ENCODE measurements at regions not wholly inside any gene's neighbourhood (a gene's known extent, or its start where the extent isn't known, plus 50 kb on each side); places are given as distances from the start of the nearest gene placed in this dataset.

DNA sequence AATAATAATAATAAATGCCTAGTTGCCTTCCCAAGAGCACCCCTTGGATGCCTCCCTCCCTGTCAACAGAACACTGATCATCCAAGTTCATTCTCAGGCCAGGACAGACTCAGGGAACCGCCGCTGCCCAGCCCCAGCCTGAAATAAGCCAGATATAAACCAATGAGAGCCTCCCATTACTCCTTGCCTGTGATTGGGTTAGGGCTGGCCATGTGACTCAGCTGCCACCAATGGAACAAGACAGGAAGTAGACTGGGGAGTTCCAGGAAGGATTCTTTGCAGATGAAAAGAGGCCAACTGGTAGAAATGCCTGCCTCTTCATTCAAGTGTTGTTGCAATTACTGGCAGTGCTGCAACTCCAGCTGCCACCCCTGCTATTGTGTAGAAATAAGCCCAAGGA, 146.4 kb upstream of the TIAM1 start:
- H3K4me3 ChIP-seq (ENCODE audit: control insufficient read depth, low read depth, low read length), result no peak overlapping the region
- TF ChIP-seq, protein P1, sequence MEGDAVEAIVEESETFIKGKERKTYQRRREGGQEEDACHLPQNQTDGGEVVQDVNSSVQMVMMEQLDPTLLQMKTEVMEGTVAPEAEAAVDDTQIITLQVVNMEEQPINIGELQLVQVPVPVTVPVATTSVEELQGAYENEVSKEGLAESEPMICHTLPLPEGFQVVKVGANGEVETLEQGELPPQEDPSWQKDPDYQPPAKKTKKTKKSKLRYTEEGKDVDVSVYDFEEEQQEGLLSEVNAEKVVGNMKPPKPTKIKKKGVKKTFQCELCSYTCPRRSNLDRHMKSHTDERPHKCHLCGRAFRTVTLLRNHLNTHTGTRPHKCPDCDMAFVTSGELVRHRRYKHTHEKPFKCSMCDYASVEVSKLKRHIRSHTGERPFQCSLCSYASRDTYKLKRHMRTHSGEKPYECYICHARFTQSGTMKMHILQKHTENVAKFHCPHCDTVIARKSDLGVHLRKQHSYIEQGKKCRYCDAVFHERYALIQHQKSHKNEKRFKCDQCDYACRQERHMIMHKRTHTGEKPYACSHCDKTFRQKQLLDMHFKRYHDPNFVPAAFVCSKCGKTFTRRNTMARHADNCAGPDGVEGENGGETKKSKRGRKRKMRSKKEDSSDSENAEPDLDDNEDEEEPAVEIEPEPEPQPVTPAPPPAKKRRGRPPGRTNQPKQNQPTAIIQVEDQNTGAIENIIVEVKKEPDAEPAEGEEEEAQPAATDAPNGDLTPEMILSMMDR (conservative IDR thresholded peaks at IDR 0.05; ENCODE audit: control insufficient read depth, insufficient read depth, low read depth, low read length), result no peak
- DNase-seq (ENCODE audit: low read depth), result no peak

DNA sequence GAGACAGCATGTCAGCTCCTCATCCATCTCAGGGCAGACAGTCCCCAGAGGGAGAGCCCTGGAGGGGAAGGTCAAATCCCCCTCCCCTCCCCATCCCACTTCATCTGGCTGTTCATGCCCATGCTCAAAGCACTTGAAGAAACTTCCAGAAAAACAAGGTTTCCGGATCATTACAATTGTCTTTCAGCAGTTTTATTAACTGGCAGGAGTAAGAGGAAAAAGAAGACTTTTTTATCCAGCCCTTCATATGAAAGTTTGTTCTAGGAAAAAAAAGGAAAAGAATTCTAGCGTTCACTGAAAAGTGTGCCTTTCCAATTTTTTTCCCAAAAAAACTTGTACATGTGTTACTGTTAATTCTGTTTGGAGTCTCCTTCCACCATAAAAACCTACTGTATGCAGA, 145.7 kb upstream of the TIAM1 start:
- TF ChIP-seq, protein P1 (conservative IDR thresholded peaks at IDR 0.05; ENCODE audit: control insufficient read depth, insufficient read depth, low read depth, low read length), result no peak
- DNase-seq (ENCODE audit: low read depth), result no peak
- H3K4me3 ChIP-seq (ENCODE audit: control insufficient read depth, low read depth, low read length), result no peak overlapping the region

DNA sequence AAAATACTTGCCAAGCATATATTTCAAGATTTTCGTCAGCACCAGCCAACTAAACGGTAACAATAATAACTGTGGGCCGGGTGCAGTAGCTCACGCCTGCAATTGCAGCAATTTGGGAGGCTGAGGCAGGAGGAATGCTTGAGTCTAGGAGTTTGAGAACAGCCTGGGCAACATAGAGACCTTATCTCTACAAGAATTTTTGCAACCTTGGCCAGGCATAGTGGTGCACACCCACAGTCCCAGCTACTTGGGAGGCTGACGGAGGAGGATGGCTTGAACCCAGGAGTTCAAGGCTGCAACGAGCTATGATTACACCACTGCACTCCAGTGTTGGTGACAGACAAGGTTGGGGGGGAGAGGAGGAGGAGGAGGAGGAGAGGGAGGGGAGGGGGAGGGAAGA, 145.0 kb upstream of the TIAM1 start:
- TF ChIP-seq, protein P1 (conservative IDR thresholded peaks at IDR 0.05; ENCODE audit: control insufficient read depth, insufficient read depth, low read depth, low read length), result no peak
- DNase-seq (ENCODE audit: low read depth), result no peak
- no peak overlapping the region for H3K4me3 ChIP-seq (ENCODE audit: control insufficient read depth, low read depth, low read length)

DNA sequence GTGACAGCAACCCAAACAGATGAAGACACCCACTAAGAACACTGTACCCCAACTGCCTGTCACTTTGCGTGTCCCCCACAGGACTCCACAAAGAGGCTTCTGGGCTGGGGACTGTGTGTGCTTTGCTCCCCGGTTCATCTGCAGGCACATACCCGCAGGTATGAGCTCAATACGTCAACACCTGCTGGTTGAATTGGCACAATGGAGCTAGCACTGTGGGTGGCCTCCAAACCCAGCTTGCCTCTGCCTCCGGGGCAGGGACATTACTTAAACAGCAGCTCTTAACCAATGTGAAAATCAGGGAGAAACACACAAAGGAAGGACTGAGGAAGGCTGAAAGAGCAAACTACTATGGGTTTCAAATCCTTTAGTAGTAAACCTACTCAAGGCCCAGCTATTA, 140.2 kb upstream of the TIAM1 start:
- TF ChIP-seq, protein P1 (conservative IDR thresholded peaks at IDR 0.05; ENCODE audit: control insufficient read depth, insufficient read depth, low read depth, low read length), result no peak
- H3K4me3 ChIP-seq (ENCODE audit: control insufficient read depth, low read depth, low read length), result no peak overlapping the region

DNA sequence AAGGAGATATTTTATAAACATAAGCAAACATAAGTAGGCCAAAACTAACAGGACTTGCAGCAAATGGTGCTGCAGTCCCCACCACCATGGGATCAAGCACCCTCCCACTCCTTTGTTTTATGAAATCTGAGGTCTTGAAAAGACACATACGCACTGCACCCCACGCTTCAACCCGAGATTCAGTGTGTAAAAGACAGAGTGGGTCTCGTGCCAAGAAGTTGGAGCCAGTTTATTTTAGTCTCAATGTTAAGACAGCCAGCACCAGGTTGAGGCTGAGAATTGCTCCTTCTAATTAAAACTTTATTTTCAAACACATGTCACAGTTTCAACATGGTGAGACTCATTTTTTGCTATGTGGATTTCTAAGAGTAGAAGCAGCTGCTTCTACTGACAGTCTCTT, 139.1 kb upstream of the TIAM1 start:
- no peak overlapping the region for H3K4me3 ChIP-seq (ENCODE audit: control insufficient read depth, low read depth, low read length)
- DNase-seq (ENCODE audit: low read depth), result no peak
- TF ChIP-seq, protein P1 (conservative IDR thresholded peaks at IDR 0.05; ENCODE audit: control insufficient read depth, insufficient read depth, low read depth, low read length), result no peak

More for the DNA sequence above, 140.2 kb upstream of the TIAM1 start:
- no peak for DNase-seq (ENCODE audit: low read depth)

DNA sequence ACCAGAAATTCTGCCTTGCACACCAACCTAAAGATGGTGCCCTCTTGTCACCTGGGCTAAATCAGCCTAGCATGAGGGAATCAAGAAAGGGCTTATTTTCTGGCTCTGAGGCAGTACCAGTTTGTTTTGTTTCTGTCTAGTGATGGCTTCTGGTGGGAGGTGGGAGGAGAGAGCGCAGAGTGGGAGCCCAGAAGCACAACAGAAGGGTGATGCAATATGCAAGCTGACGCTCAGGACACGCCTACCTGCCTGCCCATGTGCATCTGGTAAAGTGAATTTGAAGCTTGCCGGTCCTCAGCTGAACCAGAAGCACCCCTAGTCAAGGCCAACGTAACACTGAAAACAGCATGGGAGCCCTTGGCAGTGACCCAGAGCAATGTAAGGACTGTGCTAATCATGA, 138.4 kb upstream of the TIAM1 start:
- TF ChIP-seq, protein P1 (conservative IDR thresholded peaks at IDR 0.05; ENCODE audit: control insufficient read depth, insufficient read depth, low read depth, low read length), result no peak
- DNase-seq (ENCODE audit: low read depth), result peak; percentile 4
- no peak overlapping the region for H3K4me3 ChIP-seq (ENCODE audit: control insufficient read depth, low read depth, low read length)

DNA sequence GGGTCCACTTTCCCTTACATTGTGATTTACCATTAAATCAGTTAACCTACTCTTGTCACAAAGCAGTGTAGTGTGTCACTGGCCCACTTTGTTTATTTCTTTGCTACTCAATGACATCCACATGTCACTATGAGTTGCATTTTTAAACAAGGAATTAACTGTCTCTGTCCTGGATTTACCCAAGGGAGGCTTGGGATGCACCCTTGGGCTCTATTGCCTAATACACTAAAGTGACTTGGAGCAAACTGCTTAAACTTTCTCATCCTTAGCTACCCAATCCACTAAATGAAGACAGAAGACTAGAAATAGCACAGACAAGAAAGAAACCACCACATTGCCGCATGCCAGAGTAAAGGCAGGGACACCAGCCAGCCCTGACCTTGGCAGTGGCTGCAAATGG, 136.2 kb upstream of the TIAM1 start:
- TF ChIP-seq, protein P1 (conservative IDR thresholded peaks at IDR 0.05; ENCODE audit: control insufficient read depth, insufficient read depth, low read depth, low read length), result no peak
- no peak for DNase-seq (ENCODE audit: low read depth)
- H3K4me3 ChIP-seq (ENCODE audit: control insufficient read depth, low read depth, low read length), result no peak overlapping the region

Measured in fibroblast of mammary gland (primary cell).